GM12873 (cell line): ENCODE measurements at regions not wholly inside any gene's neighbourhood (a gene's known extent, or its start where the extent isn't known, plus 50 kb on each side); places are given as distances from the start of the nearest gene placed in this dataset.

Experiments used
- TF ChIP-seq, protein P1 (sequence below): IDR thresholded peaks from 2 replicates; pipeline ENCODE4 v1.5.1; 2012; ENCODE audit warnings: low read depth, mild to moderate bottlenecking, moderate library complexity, low read length, control low read depth; ENCODE audit not compliant: insufficient read depth; ENCODE audit errors: missing control alignments

DNA sequence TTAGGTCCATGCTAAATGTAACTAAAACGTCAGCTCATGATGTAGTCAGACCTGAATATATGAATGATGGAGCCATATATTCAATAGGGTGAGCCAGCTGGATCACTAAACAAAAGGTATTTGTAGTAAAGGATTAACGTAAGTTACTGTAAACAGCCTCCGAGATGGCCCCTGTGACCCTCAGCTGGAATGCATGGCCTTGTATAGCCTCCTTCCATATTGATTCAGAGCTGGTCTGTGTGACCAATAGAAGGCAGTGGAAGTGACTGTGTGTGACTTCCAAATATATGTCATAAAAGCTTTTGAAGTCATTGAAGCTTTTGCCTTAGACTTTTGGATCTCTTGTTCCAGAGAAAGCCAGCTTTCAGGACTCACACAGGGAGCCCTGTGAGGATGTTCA lies 154.4 kb upstream of the CHD1 start:
- TF ChIP-seq, protein P1, sequence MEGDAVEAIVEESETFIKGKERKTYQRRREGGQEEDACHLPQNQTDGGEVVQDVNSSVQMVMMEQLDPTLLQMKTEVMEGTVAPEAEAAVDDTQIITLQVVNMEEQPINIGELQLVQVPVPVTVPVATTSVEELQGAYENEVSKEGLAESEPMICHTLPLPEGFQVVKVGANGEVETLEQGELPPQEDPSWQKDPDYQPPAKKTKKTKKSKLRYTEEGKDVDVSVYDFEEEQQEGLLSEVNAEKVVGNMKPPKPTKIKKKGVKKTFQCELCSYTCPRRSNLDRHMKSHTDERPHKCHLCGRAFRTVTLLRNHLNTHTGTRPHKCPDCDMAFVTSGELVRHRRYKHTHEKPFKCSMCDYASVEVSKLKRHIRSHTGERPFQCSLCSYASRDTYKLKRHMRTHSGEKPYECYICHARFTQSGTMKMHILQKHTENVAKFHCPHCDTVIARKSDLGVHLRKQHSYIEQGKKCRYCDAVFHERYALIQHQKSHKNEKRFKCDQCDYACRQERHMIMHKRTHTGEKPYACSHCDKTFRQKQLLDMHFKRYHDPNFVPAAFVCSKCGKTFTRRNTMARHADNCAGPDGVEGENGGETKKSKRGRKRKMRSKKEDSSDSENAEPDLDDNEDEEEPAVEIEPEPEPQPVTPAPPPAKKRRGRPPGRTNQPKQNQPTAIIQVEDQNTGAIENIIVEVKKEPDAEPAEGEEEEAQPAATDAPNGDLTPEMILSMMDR, result no peak

DNA sequence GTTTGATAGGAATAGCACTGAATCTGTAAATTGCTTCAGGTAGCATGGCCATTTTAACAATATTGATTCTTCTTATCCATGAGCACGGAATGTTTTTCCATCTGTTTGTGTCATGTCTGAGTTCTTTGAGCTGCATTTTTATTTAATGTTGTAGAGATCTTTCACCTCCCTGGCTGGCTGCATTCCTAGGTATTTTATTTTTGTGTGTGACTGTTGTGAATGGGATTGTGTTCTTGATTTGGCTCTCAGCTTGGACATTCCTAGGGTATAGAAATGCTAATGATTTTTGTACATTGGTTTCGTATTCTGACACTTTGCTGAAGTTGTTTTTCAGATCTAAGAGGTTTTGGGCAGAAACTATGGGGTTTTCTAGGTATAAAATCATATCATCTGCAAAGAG lies 152.9 kb upstream of the CHD1 start:
- TF ChIP-seq, protein P1, result no peak

GRCh38 chr5:99076723-99077640 lies 148.2 kb upstream of the CHD1 start:
- TF ChIP-seq, protein P1, result no peak

DNA sequence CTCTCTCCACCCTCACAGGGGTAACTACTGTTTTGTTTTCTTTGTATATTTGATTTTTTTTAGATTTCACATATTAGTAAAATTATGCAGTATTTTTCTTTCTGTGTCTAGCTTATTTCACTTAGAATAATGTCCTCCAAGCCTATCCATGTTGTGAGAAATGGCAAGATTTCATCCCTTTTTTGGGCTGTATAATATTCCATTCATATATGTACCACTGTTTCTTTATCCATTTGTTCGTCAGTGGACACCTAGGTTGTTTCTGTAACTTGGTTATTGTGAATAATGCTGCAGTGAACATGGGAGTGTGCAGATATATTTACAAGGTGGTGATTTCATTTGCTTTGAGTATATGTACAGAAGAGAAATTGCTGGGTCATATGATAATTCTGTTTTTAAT lies 144.0 kb upstream of the CHD1 start:
- TF ChIP-seq, protein P1, result no peak

GRCh38 chr5:99070822-99071221 lies 142.0 kb upstream of the CHD1 start:
- TF ChIP-seq, protein P1, result no peak

GRCh38 chr5:99070362-99070761 lies 141.6 kb upstream of the CHD1 start:
- TF ChIP-seq, protein P1, result no peak

- TF ChIP-seq, protein P1, result no peak
Measured at GRCh38 chr5:99068944-99069650, 140.3 kb upstream of the CHD1 start.
